ENCODE measurements at regions not wholly inside any gene's neighbourhood (a gene's known extent, or its start where the extent isn't known, plus 50 kb on each side); places are given as distances from the start of the nearest gene placed in this dataset.

DNA sequence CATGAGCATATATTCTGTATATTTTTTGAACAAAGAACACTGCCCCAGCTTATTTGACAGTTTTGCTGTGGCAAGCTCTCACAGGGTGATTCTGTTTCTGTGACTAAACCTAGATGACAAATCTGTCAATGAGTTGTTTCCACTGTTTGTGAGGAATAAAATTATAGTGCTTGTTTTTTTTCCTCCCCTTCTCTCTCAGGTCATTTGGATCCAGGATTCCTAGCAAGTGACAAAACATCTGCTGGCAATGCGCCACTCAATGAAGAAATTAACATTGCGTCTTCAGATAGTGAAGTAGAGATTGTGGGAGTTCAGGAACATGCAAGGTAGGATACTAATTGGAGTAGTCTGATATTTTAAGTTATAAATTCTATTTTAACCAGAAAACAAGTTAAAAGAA is 149.3 kb downstream of the HAUS1 start:
- TF ChIP-seq, protein P1, sequence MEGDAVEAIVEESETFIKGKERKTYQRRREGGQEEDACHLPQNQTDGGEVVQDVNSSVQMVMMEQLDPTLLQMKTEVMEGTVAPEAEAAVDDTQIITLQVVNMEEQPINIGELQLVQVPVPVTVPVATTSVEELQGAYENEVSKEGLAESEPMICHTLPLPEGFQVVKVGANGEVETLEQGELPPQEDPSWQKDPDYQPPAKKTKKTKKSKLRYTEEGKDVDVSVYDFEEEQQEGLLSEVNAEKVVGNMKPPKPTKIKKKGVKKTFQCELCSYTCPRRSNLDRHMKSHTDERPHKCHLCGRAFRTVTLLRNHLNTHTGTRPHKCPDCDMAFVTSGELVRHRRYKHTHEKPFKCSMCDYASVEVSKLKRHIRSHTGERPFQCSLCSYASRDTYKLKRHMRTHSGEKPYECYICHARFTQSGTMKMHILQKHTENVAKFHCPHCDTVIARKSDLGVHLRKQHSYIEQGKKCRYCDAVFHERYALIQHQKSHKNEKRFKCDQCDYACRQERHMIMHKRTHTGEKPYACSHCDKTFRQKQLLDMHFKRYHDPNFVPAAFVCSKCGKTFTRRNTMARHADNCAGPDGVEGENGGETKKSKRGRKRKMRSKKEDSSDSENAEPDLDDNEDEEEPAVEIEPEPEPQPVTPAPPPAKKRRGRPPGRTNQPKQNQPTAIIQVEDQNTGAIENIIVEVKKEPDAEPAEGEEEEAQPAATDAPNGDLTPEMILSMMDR (IDR thresholded peaks at IDR 0.05), result no peak
- TF ChIP-seq EZH2 (IDR thresholded peaks at IDR 0.05) (no peak), EZH2phosphoT487 (IDR thresholded peaks at IDR 0.05) (no peak)
